ENCODE measurements at regions not wholly inside any gene's neighbourhood (a gene's known extent, or its start where the extent isn't known, plus 50 kb on each side); places are given as distances from the start of the nearest gene placed in this dataset.

- H3K36me3 Mint-ChIP-seq (ENCODE audit: insufficient read depth in 1 of 3, low read depth in 3 of 3): no peaks in the 10 kb centered on the region
Observed at GRCh38 chr1:163983097-163983496, 575.9 kb upstream of the PBX1 start.

More at GRCh38 chr1:163983097-163983496, 575.9 kb upstream of the PBX1 start:
- Histone ChIP-seq H4K8ac (replicated peaks; ENCODE audit: insufficient read length, low read depth, low read length) (no peak overlapping the region), H3K79me1 (ENCODE audit: insufficient read depth, low read depth, low read length, poor library complexity, severe bottlenecking) (no peaks in the 10 kb centered on the region), H3K14ac (ENCODE audit: insufficient read depth, low read length) (no peak overlapping the region), H2AK5ac (ENCODE audit: insufficient read length, low read length) (no peak overlapping the region), H4K5ac (ENCODE audit: insufficient read length, low read depth, low read length) (no peak overlapping the region), H3T11ph (ENCODE audit: low read length) (no peak overlapping the region), H2BK120ac (ENCODE audit: low read depth, low read length, poor library complexity, severe bottlenecking) (no peak overlapping the region), H2BK5ac (ENCODE audit: insufficient read length, low read length) (no peak overlapping the region), H4K91ac (ENCODE audit: insufficient read length, low read depth, low read length) (no peak overlapping the region), H2BK20ac (ENCODE audit: low read depth, low read length, poor library complexity, severe bottlenecking) (no peak overlapping the region), H3K79me2 (ENCODE audit: insufficient read depth, low read length) (no peaks in the 10 kb centered on the region), H2AFZ (ENCODE audit: low read length) (no peak overlapping the region), H3K27me3 (ENCODE audit: insufficient read depth, low read length) (no peaks in the 10 kb centered on the region), H3K9me3 (ENCODE audit: control insufficient read depth, low read depth, low read length) (no peaks in the 10 kb centered on the region), H3K4ac (ENCODE audit: low read depth, low read length) (no peak overlapping the region), H3K4me2 (ENCODE audit: insufficient read depth, insufficient read length, low read length) (no peak overlapping the region), H4K20me1 (ENCODE audit: control insufficient read depth, insufficient read depth, insufficient read length) (no peaks in the 10 kb centered on the region), H2BK12ac (ENCODE audit: insufficient read length, low read depth, low read length) (no peak overlapping the region), H3K23ac (ENCODE audit: insufficient read length, low read depth, low read length) (no peak overlapping the region), H2BK15ac (ENCODE audit: low read depth, low read length) (no peak overlapping the region), H3K23me2 (ENCODE audit: insufficient read length, low read depth, low read length, poor library complexity, severe bottlenecking) (no peaks in the 10 kb centered on the region), H3K9ac (ENCODE audit: extremely low read depth, insufficient read length, low read length) (no peak overlapping the region), H3K4me1 (ENCODE audit: insufficient read depth, low read length) (no peaks in the 10 kb centered on the region), H3K18ac (ENCODE audit: insufficient read length, low read depth, low read length) (no peak overlapping the region), H3K56ac (ENCODE audit: insufficient read length, low read depth, low read length) (no peak overlapping the region), H3K27ac (ENCODE audit: insufficient read length, low read depth, low read length) (no peak overlapping the region)
- DNase-seq: no peak
- no peak overlapping the region for H3K4me3 Mint-ChIP-seq
- no peaks in the 10 kb centered on the region for H3K27me3 Mint-ChIP-seq (ENCODE audit: low read depth)
- peaks cover 8 to 9% of the 10 kb centered on the region in 2 experiments for H3K4me1 Mint-ChIP-seq
- no peak overlapping the region for H3K27ac Mint-ChIP-seq
- no peak for TF ChIP-seq CTCF (conservative IDR thresholded peaks at IDR 0.05)
- no peaks in the 10 kb centered on the region for H3K9me3 Mint-ChIP-seq
- no CpG with 5 or more reads among the region's 2 CpGs for WGBS (ENCODE audit: extremely low coverage, insufficient read length, low lambda C conversion rate)
